Sigmoid colon (tissue), 6 donors: ENCODE measurements at regions not wholly inside any gene's neighbourhood (a gene's known extent, or its start where the extent isn't known, plus 50 kb on each side); places are given as distances from the start of the nearest gene placed in this dataset.

Source experiments
- DNase-seq: peaks from one replicate; pipeline ENCODE4 v3.0.0-alpha.2; 2019
- H3K27ac ChIP-seq, 4 donors: fragments of 200-600 bp; sonication (generic); one replicate each; pipeline ENCODE4 v1.5.1; 2016 to 2019; ENCODE audit warnings: mild to moderate bottlenecking in 1 of 4
- H3K27me3 ChIP-seq, 3 donors: fragments of 200-600 bp; sonication (generic); one replicate each; pipeline ENCODE4 v1.5.1; 2019; ENCODE audit warnings: mild to moderate bottlenecking in 1 of 3
- H3K36me3 ChIP-seq, 4 donors: fragments of 200-600 bp; sonication (generic); one replicate each; pipeline ENCODE4 v1.5.1; 2016 to 2019
- H3K4me1 ChIP-seq, 4 donors: fragments of 200-600 bp; sonication (generic); one replicate each; pipeline ENCODE4 v1.5.1; 2017 to 2019
- H3K4me3 ChIP-seq, 4 donors: fragments of 200-600 bp; sonication (generic); one replicate each; pipeline ENCODE4 v1.5.1; 2017 to 2019; ENCODE audit warnings: mild to moderate bottlenecking in 2 of 4, moderate library complexity in 1 of 4
- H3K9me3 ChIP-seq, 4 donors: fragments of 200-600 bp in 3 of 4; sonication (generic) in 3 of 4; one replicate each; pipeline versions ENCODE4 v1.5.1 to v1.6.1; 2013 to 2019
- EP300 ChIP-seq, 4 donors: sonication (generic); formaldehyde crosslinking; IDR thresholded peaks; one replicate each; pipeline ENCODE4 v1.6.1; 2017; ENCODE audit warnings: antibody characterized with exemption in 4 of 4
- POLR2A ChIP-seq, 2 donors: fragments of 450-650 bp; IDR thresholded peaks; one replicate each; pipeline ENCODE4 v1.6.1; 2016; ENCODE audit warnings: antibody characterized with exemption in 2 of 2, mild to moderate bottlenecking in 2 of 2, moderate library complexity in 2 of 2
- POLR2AphosphoS5 ChIP-seq, 4 donors: sonication (generic); formaldehyde crosslinking; IDR thresholded peaks; one replicate each; pipeline ENCODE4 v1.6.1; 2017; ENCODE audit warnings: antibody characterized with exemption in 4 of 4
- WGBS, 2 donors: extraction: QIAGEN DNeasy Blood & Tissue Kit; methylation state at CpG; one replicate each; pipeline ENCODE4 v1.1.7; 2013; 5-methylcytosine and 5-hydroxymethylcytosine counted together
- intact Hi-C: fragments of 100-400 bp; cut with DNase I; formaldehyde crosslinking; loops from one replicate; pipeline ENCODE4 v1.15.1; 2023
- TF ChIP-seq, protein P1 (sequence below), 4 experiments: fragments of 450-650 bp in 3 of 4; fragments of 200-600 bp in 1 of 4; IDR thresholded peaks; one replicate each; pipeline ENCODE4 v1.5.1; 2016 to 2019; ENCODE audit warnings: antibody characterized with exemption in 4 of 4, mild to moderate bottlenecking in 3 of 4, moderate library complexity in 2 of 4
- donor health status: healthy with polysubstance abuse.
- donor health status: healthy.

DNA sequence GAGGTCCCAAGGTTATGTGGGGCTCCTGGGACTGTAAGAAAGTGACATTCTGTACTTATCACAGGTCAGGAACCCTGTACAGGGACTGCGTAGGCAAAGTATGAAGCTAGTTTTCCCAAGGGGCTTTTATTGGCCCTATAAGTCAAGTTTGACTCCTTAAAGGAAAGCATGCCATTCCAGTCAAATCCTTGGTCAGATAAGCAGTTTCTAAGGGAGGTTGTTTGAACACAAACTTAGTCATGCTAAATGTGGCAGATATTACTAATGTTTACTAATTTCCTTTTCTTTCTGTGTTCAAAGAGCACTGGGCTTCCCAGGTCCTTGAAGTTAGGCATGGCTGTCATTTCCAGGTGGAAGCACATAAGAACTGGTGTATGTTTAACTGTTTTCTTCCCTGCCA lies 472.4 kb downstream of the ATP23 start:
- H3K27me3 ChIP-seq: no peaks in the 10 kb centered on the region

DNA sequence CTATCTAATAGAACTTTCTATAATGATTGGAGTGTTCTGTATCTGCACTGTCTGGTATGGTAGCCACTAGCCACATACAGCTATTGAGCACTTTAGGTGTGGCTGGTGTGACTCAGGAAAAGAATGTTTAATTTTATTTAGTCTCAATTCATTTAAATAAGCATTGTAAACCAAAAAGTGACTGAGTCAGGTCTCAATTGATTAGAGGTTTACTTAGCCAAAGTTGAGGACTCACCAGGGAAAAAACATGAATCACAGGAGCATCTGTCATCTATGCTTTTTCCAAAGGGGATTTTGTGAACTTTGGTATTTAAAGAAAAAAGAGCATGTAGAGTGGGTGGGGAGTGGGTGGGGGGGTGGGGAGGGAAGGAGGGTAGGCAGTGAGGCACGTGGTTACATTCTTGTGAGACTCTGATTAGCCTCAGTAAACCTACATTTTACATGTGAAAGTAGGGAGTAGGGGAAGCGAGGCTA lies 473.1 kb downstream of the ATP23 start:
- DNase-seq: no peak
- TF ChIP-seq, protein P1, sequence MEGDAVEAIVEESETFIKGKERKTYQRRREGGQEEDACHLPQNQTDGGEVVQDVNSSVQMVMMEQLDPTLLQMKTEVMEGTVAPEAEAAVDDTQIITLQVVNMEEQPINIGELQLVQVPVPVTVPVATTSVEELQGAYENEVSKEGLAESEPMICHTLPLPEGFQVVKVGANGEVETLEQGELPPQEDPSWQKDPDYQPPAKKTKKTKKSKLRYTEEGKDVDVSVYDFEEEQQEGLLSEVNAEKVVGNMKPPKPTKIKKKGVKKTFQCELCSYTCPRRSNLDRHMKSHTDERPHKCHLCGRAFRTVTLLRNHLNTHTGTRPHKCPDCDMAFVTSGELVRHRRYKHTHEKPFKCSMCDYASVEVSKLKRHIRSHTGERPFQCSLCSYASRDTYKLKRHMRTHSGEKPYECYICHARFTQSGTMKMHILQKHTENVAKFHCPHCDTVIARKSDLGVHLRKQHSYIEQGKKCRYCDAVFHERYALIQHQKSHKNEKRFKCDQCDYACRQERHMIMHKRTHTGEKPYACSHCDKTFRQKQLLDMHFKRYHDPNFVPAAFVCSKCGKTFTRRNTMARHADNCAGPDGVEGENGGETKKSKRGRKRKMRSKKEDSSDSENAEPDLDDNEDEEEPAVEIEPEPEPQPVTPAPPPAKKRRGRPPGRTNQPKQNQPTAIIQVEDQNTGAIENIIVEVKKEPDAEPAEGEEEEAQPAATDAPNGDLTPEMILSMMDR (IDR thresholded peaks at IDR 0.05): no peak
- TF ChIP-seq POLR2AphosphoS5 (IDR thresholded peaks at IDR 0.05) (no peak), POLR2A (IDR thresholded peaks at IDR 0.05) (no peak), EP300 (IDR thresholded peaks at IDR 0.05) (no peak)
- intact Hi-C loops: no loop called here
- Histone ChIP-seq H3K27ac (no peak overlapping the region), H3K4me1 (peaks cover 0 to 8% (median 0%) of the 10 kb centered on the region in 4 donors), H3K4me3 (no peak overlapping the region), H3K9me3 (no peaks in the 10 kb centered on the region), H3K36me3 (no peaks in the 10 kb centered on the region), H3K27me3 (no peaks in the 10 kb centered on the region)
- WGBS, 2 donors: 50 to 59% methylated on average over 2 of the region's 2 CpGs

More for the DNA sequence above, 472.4 kb downstream of the ATP23 start:
- Histone ChIP-seq H3K9me3 (no peaks in the 10 kb centered on the region), H3K4me3 (no peak overlapping the region), H3K36me3 (no peaks in the 10 kb centered on the region), H3K27ac (no peak overlapping the region), H3K4me1 (peaks cover 0 to 8% (median 0%) of the 10 kb centered on the region in 4 donors)
- intact Hi-C loops: no loop called here
- 83 to 94% methylated on average over 1 of the region's 1 CpG for WGBS, 2 donors
- TF ChIP-seq EP300 (IDR thresholded peaks at IDR 0.05) (no peak), POLR2AphosphoS5 (IDR thresholded peaks at IDR 0.05) (no peak)
- no peak for DNase-seq

DNA sequence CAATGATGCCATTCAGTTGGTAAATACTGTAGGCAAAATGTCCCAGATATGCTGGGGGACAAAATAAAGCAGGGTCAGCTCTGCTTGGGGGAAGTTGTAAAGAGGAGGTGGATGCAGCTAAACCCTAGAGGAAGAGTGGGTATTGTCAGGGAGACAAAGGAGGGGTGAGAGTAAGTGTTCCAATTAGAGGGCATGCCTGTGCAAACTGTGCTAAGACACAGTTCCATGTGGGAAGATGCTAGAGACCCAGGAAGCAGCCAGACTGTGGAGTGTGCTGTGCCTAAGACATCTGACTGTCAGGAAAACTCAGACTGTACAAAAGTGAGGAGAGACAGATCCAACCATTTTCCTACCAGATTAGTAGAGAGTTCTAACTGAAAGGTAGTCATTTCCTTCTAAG lies 474.3 kb downstream of the ATP23 start:
- TF ChIP-seq POLR2AphosphoS5 (IDR thresholded peaks at IDR 0.05): no peak
- TF ChIP-seq EP300 (IDR thresholded peaks at IDR 0.05): no peak
- TF ChIP-seq, protein P1 (IDR thresholded peaks at IDR 0.05): no peak
- no peak for TF ChIP-seq POLR2A (IDR thresholded peaks at IDR 0.05)
- H3K9me3 ChIP-seq: no peaks in the 10 kb centered on the region
- H3K27me3 ChIP-seq: no peaks in the 10 kb centered on the region
- H3K27ac ChIP-seq: no peak overlapping the region
- no peak overlapping the region for H3K4me3 ChIP-seq
- intact Hi-C loops: no loop called here
- H3K4me1 ChIP-seq: peaks cover 0 to 17% (median 2%) of the 10 kb centered on the region in 4 donors
- DNase-seq: no peak
- H3K36me3 ChIP-seq: no peaks in the 10 kb centered on the region

DNA sequence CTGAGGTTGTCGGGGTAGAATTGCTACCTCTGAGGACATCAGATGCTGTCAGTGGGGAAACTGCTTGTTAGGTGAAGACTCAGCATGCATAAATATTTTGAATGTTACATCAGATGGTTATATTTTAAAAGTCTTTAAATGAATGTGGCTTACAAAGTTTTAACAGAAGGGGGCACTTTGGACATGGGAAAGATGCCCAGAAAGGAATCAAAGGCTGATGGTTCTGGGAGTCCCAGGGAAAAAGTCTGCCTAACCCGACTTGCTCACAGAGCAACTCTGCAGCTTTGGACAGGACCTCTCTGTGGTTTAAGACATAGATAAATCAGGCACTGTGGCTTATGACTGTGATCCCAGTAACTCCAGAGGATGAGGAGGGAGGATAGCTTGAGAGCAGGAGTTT lies 474.9 kb downstream of the ATP23 start:
- Histone ChIP-seq H3K27me3 (no peaks in the 10 kb centered on the region), H3K4me1 (peaks cover 0 to 17% (median 2%) of the 10 kb centered on the region in 4 donors), H3K4me3 (no peak overlapping the region), H3K36me3 (no peaks in the 10 kb centered on the region), H3K9me3 (no peaks in the 10 kb centered on the region), H3K27ac (no peak overlapping the region)
- 73 to 77% methylated on average over 2 of the region's 2 CpGs for WGBS, 2 donors
- TF ChIP-seq, protein P1 (IDR thresholded peaks at IDR 0.05): no peak
- DNase-seq: no peak
- intact Hi-C loops: no loop called here

DNA sequence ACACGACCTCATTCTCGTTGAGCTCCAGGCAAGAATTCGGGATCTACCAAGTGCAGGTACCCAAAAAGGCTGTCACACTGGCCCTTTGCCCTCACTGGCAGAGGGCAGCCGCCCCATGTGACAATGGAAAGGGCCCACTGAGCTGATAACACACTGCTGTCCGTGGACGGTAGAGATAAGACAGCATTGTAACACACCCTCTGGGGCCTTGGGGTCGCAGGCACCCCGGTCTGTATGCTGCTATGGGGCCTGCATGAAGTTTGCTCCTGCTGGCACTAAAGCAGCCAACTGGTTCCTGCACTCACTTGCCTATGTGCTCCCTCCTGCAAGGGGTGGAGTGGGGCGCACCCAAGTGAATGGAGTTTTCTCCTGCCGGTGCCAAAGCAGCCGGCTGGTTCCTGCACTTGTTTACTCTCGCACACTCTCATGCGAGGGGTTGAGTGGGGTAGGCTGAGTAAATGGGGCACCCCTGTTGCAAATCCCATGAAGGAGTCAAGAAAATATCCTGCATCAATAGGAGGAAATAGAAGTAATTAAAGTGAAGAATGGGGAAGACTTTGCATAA lies 477.9 kb downstream of the ATP23 start:
- H3K36me3 ChIP-seq: no peaks in the 10 kb centered on the region
- H3K27me3 ChIP-seq: no peaks in the 10 kb centered on the region
- no peaks in the 10 kb centered on the region for H3K9me3 ChIP-seq
- H3K4me1 ChIP-seq: peaks cover 0 to 13% (median 2%) of the 10 kb centered on the region in 4 donors
- H3K27ac ChIP-seq: no peak overlapping the region
- TF ChIP-seq EP300 (IDR thresholded peaks at IDR 0.05) (no peak), POLR2A (IDR thresholded peaks at IDR 0.05) (no peak), POLR2AphosphoS5 (IDR thresholded peaks at IDR 0.05) (no peak)
- TF ChIP-seq, protein P1 (IDR thresholded peaks at IDR 0.05): no peak
- intact Hi-C loops: no loop called here
- no peak for DNase-seq
- WGBS, 2 donors: 73 to 87% methylated on average over 13 of the region's 13 CpGs
- no peak overlapping the region for H3K4me3 ChIP-seq
